Neuronal stem cell (in vitro differentiated cells): ENCODE measurements at regions not wholly inside any gene's neighbourhood (a gene's known extent, or its start where the extent isn't known, plus 50 kb on each side); places are given as distances from the start of the nearest gene placed in this dataset.
"Not testable (repeated sequence)": the region's sequence is repeated elsewhere in the genome, so short reads cannot be mapped to it uniquely, and the experiment has no call there.

Experiments
- DNase-seq: peaks from one replicate; pipeline ENCODE4 v3.0.0-alpha.2; 2013; ENCODE audit warnings: low spot score
- H2AFZ ChIP-seq: one replicate; pipeline ENCODE4 v1.6.1; 2013; ENCODE audit warnings: mild to moderate bottlenecking, low read length, inconsistent platforms
- H2AK5ac ChIP-seq: 2 replicates; pipeline ENCODE4 v1.6.1; 2013; ENCODE audit warnings: low read depth, mild to moderate bottlenecking, inconsistent platforms, low read length, moderate library complexity, mixed read lengths
- H2BK120ac ChIP-seq: 2 replicates; pipeline ENCODE4 v1.6.1; 2013; ENCODE audit warnings: low read depth, mild to moderate bottlenecking, inconsistent platforms, low read length, moderate library complexity, mixed read lengths
- H2BK12ac ChIP-seq: one replicate; pipeline ENCODE4 v1.6.1; 2013; ENCODE audit warnings: low read length, inconsistent platforms
- H2BK15ac ChIP-seq: 2 replicates; pipeline ENCODE4 v1.6.1; 2013; ENCODE audit warnings: mild to moderate bottlenecking, low read length, inconsistent platforms, mixed read lengths
- H2BK5ac ChIP-seq: one replicate; pipeline ENCODE4 v1.6.1; 2013; ENCODE audit warnings: inconsistent platforms, mild to moderate bottlenecking, low read length, moderate library complexity
- H3K14ac ChIP-seq: one replicate; pipeline ENCODE4 v1.6.1; 2013; ENCODE audit warnings: low read length, inconsistent platforms
- H3K18ac ChIP-seq: 2 replicates; pipeline ENCODE4 v1.6.1; 2013; ENCODE audit warnings: low read length, inconsistent platforms
- H3K23ac ChIP-seq: 2 replicates; pipeline ENCODE4 v1.6.1; 2013; ENCODE audit warnings: low read depth, mild to moderate bottlenecking, mixed read lengths, low read length, inconsistent platforms; ENCODE audit not compliant: poor library complexity
- H3K27ac ChIP-seq: replicated peaks from 3 replicates; pipeline ENCODE4 v1.5.1; 2013; ENCODE audit warnings: low read length, inconsistent platforms
- H3K27me3 ChIP-seq, 3 experiments: 2 replicates each; pipeline ENCODE4 v1.6.1; 2013; ENCODE audit warnings: low read length in 3 of 3, mild to moderate bottlenecking in 2 of 3, inconsistent platforms in 1 of 3, low read depth in 1 of 3, mixed read lengths in 1 of 3, moderate library complexity in 1 of 3; ENCODE audit not compliant: control insufficient read depth in 3 of 3, insufficient read depth in 3 of 3
- H3K36me3 ChIP-seq, 2 donors: replicated peaks in 1 of 2; 2 replicates each; pipeline ENCODE4 v1.6.1; 2013; ENCODE audit warnings: low read length in 2 of 2; ENCODE audit not compliant: control insufficient read depth in 2 of 2, insufficient read depth in 2 of 2
- H3K4ac ChIP-seq: 2 replicates; pipeline ENCODE4 v1.6.1; 2013; ENCODE audit warnings: inconsistent platforms, mild to moderate bottlenecking, low read length, moderate library complexity
- H3K4me1 ChIP-seq, 2 donors: 1 replicate in 1 of 2; 2 replicates in 1 of 2; pipeline ENCODE4 v1.6.1; 2013; ENCODE audit warnings: low read length in 2 of 2, low read depth in 1 of 2; ENCODE audit not compliant: control insufficient read depth in 2 of 2, insufficient read depth in 1 of 2
- H3K4me2 ChIP-seq: one replicate; pipeline ENCODE4 v1.6.1; 2013; ENCODE audit warnings: mild to moderate bottlenecking, low read length, inconsistent platforms; ENCODE audit not compliant: insufficient read depth, poor library complexity, severe bottlenecking
- H3K4me3 ChIP-seq, 2 donors: 2 replicates each; pipeline ENCODE4 v1.5.1; 2013; ENCODE audit warnings: low read length in 2 of 2, mild to moderate bottlenecking in 2 of 2, inconsistent platforms in 1 of 2, moderate library complexity in 1 of 2
- H3K79me1 ChIP-seq: one replicate; pipeline ENCODE4 v1.6.1; 2013; ENCODE audit warnings: low read depth, mild to moderate bottlenecking, inconsistent platforms, low read length, moderate library complexity
- H3K9ac ChIP-seq: one replicate; pipeline ENCODE4 v1.6.1; 2013; ENCODE audit warnings: mild to moderate bottlenecking, low read depth, low read length, inconsistent platforms; ENCODE audit not compliant: poor library complexity
- H3K9me3 ChIP-seq, 2 donors: replicated peaks in 1 of 2; 2 replicates each; pipeline versions ENCODE3 to v1.6.1; 2013; ENCODE audit warnings: low read length in 2 of 2, mild to moderate bottlenecking in 2 of 2, inconsistent platforms in 1 of 2, low read depth in 1 of 2, mixed read lengths in 1 of 2, moderate library complexity in 1 of 2; ENCODE audit not compliant: control insufficient read depth in 2 of 2, insufficient read depth in 1 of 2
- H4K8ac ChIP-seq: one replicate; pipeline ENCODE4 v1.6.1; 2013; ENCODE audit warnings: low read depth, mild to moderate bottlenecking, inconsistent platforms, low read length, moderate library complexity
- H4K91ac ChIP-seq: one replicate; pipeline ENCODE4 v1.6.1; 2013; ENCODE audit warnings: low read length, low read depth, mild to moderate bottlenecking, inconsistent platforms; ENCODE audit not compliant: poor library complexity
- WGBS, 2 donors: extraction: QIAGEN DNeasy Blood & Tissue Kit; methylation state at CpG; one replicate each; pipeline ENCODE4 v1.1.7; 2013; ENCODE audit warnings: missing lambda C conversion rate in 2 of 2, mixed read lengths in 1 of 2; ENCODE audit not compliant: insufficient read length in 2 of 2, insufficient replicate concordance in 1 of 2; ENCODE audit errors: extremely low coverage in 2 of 2; 5-methylcytosine and 5-hydroxymethylcytosine counted together

DNA sequence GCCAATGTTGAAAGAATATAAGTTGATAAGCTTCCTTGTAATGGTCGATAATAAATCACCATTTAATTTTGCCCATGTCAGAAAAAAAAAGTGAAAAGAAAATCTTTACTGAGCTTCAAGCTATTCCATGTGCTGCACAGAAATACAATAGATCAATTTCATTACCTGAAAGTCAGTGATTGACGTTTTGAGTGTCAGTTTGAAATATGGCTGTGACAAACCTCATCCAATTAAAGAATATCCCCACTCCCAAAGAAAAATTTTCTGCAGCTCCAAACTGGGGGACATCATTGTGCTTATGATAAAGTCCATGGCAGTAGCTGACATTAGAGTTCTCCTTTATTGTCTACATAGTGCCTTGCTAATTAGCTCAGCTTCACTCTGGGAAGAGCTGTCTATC lies 184.8 kb upstream of the RPRM start:
- no peak overlapping the region for H2BK5ac ChIP-seq
- no peak overlapping the region for H3K4me3 ChIP-seq
- H3K4me2 ChIP-seq: no peak overlapping the region
- H3K4me1 ChIP-seq: no peaks in the 10 kb centered on the region
- no peak overlapping the region for H2AK5ac ChIP-seq
- H3K27me3 ChIP-seq: no peaks in the 10 kb centered on the region
- no peak overlapping the region for H3K23ac ChIP-seq
- H3K4ac ChIP-seq: no peak overlapping the region
- peaks cover 0 to 2% of the 10 kb centered on the region in 2 donors for H3K9me3 ChIP-seq
- no peak overlapping the region for H4K8ac ChIP-seq
- no peaks in the 10 kb centered on the region for H3K36me3 ChIP-seq
- no peak overlapping the region for H2AFZ ChIP-seq
- H2BK15ac ChIP-seq: no peak overlapping the region
- H3K9ac ChIP-seq: no peak overlapping the region
- no peak overlapping the region for H2BK12ac ChIP-seq
- no peak overlapping the region for H3K14ac ChIP-seq
- no peak for DNase-seq
- H4K91ac ChIP-seq: no peak overlapping the region
- H3K18ac ChIP-seq: no peak overlapping the region
- H2BK120ac ChIP-seq: no peak overlapping the region
- H3K79me1 ChIP-seq: peaks cover 3% of the 10 kb centered on the region
- H3K27ac ChIP-seq: no peak overlapping the region
- no CpG with 5 or more reads among the region's 2 CpGs for WGBS, 2 donors

DNA sequence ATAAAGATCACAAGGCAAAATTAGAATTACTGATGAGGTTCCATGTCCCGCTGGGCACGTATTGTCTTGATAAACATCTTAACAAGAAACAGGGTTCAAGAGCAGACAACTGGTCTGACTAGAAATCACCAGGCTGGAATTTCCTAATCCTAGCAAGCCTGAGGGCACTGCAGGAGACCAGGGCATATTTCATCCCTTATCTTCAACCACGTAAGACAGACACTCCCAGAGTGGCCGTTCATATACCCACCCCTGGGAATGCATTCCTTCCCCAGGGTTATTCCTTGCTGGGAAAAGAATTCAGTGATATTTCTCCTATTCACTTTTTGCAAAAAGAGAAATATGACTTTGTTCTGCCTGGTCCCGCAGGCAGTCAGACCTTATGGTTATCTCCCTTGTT lies 185.4 kb upstream of the RPRM start:
- not testable (repeated sequence) for H3K9ac ChIP-seq, H3K27ac ChIP-seq, H2BK12ac ChIP-seq, H3K36me3 ChIP-seq, H3K4me1 ChIP-seq, H4K8ac ChIP-seq, H3K9me3 ChIP-seq, H4K91ac ChIP-seq, H3K4ac ChIP-seq, H3K23ac ChIP-seq, H3K4me2 ChIP-seq, H2BK15ac ChIP-seq, H2BK5ac ChIP-seq, H2AK5ac ChIP-seq, DNase-seq, H2AFZ ChIP-seq, H3K4me3 ChIP-seq, H3K14ac ChIP-seq, H3K27me3 ChIP-seq, H2BK120ac ChIP-seq, H3K79me1 ChIP-seq, H3K18ac ChIP-seq
- no CpG with 5 or more reads among the region's 5 CpGs for WGBS, 2 donors

DNA sequence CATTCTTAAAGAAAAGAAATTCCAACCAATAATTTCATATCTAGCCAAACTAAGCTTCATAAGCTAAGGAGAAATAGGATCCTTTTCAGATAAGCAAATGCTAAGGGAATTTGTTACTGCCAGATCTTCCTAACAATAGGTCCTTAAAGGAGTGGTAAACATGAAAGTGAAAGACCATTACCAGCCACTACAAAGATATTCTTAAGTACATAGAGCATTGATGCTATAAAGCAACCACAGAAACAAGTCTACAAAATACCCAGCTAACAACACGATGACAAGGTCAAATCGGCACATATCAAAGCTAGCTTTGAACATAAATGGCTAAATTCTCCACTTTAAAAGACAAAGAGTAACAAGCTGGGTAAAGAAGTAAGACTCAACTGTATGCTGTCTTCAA lies 188.9 kb upstream of the RPRM start:
- Histone ChIP-seq H4K91ac (no peak overlapping the region), H3K4me3 (no peak overlapping the region), H3K79me1 (peaks cover 3% of the 10 kb centered on the region), H3K4me2 (no peak overlapping the region), H2BK120ac (no peak overlapping the region), H2AK5ac (no peak overlapping the region), H2AFZ (no peak overlapping the region), H2BK12ac (no peak overlapping the region), H3K36me3 (no peaks in the 10 kb centered on the region), H2BK15ac (no peak overlapping the region), H3K14ac (no peak overlapping the region), H3K9me3 (peaks cover 0 to 4% of the 10 kb centered on the region in 2 donors), H3K27me3 (no peaks in the 10 kb centered on the region), H3K18ac (no peak overlapping the region), H3K23ac (no peak overlapping the region), H2BK5ac (no peak overlapping the region), H3K9ac (no peak overlapping the region), H4K8ac (no peak overlapping the region), H3K27ac (no peak overlapping the region), H3K4me1 (no peaks in the 10 kb centered on the region), H3K4ac (no peak overlapping the region)
- no CpG with 5 or more reads among the region's 2 CpGs for WGBS, 2 donors
- DNase-seq: no peak

DNA sequence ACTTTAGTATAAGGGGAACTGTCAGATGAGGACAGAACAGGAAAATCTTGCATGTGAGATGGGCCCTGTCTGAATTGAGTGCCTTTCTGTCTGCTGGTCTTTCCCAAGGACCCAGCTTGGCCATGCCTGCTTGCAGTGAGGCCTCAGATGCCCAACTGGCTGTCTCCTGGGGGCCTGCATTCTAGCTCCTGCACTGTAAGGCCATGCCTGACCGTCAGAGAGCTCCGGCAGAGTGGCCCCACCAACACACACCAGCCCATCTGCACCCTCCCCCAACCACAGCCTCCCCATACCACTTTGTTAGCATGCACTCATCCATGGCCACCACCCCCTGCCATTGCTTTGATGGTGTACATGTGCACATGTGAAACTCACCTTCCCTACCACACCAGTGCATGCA lies 190.4 kb upstream of the RPRM start:
- H3K14ac ChIP-seq: peak overlapping the region; percentile 82

More for the DNA sequence above, 190.4 kb upstream of the RPRM start:
- H3K27me3 ChIP-seq: no peaks in the 10 kb centered on the region
- no peaks in the 10 kb centered on the region for H3K36me3 ChIP-seq
- H3K9me3 ChIP-seq: peaks cover 0 to 4% of the 10 kb centered on the region in 2 donors
- H3K27ac ChIP-seq: no peak overlapping the region
- H3K9ac ChIP-seq: no peak overlapping the region
- WGBS, 2 donors: no CpG with 5 or more reads among the region's 2 CpGs
- H3K18ac ChIP-seq: no peak overlapping the region
- H2AFZ ChIP-seq: no peak overlapping the region
- H3K79me1 ChIP-seq: peaks cover 3% of the 10 kb centered on the region
- no peak overlapping the region for H2AK5ac ChIP-seq
- no peak overlapping the region for H3K4me3 ChIP-seq
- H2BK120ac ChIP-seq: no peak overlapping the region
- H3K4me2 ChIP-seq: no peak overlapping the region
- peak overlapping the region; percentile 22 for H2BK12ac ChIP-seq
- no peak overlapping the region for H3K4ac ChIP-seq
- DNase-seq: no peak
- no peak overlapping the region for H4K91ac ChIP-seq
- no peak overlapping the region for H2BK5ac ChIP-seq
- H2BK15ac ChIP-seq: no peak overlapping the region
- H4K8ac ChIP-seq: peak overlapping the region; percentile 100
- H3K23ac ChIP-seq: no peak overlapping the region
- no peaks in the 10 kb centered on the region for H3K4me1 ChIP-seq
